ENCODE measurements at regions not wholly inside any gene's neighbourhood (a gene's known extent, or its start where the extent isn't known, plus 50 kb on each side); places are given as distances from the start of the nearest gene placed in this dataset.
A peak's percentile ranks its signal among the peaks of the same experiment; 100 is the strongest.

DNA sequence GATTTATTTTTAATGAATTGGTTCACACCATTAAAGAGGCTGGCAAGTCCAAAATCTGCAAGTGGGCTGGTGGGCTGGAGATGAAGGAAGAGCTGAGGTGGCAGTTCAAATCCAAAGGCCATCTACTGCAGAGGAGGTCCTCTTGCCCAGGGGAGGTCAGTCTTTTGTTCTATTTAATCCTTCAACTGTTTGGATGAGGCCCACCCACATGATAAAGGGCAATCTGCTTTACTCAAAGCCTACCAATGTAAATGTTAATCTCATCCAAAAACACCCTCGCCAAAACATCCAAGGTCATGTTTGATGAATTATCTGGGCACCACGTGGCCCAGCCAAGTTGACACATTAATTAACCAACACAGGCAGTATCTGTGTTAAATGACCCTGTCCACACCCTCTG lies 99.0 kb downstream of the RRAGC start:
- no peaks in the 10 kb centered on the region for H3K9me3 ChIP-seq (ENCODE audit: low read length)
- H4K20me1 ChIP-seq (ENCODE audit: insufficient read depth), result no peaks in the 10 kb centered on the region
- TF ChIP-seq, protein P1, sequence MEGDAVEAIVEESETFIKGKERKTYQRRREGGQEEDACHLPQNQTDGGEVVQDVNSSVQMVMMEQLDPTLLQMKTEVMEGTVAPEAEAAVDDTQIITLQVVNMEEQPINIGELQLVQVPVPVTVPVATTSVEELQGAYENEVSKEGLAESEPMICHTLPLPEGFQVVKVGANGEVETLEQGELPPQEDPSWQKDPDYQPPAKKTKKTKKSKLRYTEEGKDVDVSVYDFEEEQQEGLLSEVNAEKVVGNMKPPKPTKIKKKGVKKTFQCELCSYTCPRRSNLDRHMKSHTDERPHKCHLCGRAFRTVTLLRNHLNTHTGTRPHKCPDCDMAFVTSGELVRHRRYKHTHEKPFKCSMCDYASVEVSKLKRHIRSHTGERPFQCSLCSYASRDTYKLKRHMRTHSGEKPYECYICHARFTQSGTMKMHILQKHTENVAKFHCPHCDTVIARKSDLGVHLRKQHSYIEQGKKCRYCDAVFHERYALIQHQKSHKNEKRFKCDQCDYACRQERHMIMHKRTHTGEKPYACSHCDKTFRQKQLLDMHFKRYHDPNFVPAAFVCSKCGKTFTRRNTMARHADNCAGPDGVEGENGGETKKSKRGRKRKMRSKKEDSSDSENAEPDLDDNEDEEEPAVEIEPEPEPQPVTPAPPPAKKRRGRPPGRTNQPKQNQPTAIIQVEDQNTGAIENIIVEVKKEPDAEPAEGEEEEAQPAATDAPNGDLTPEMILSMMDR (IDR thresholded peaks at IDR 0.05; ENCODE audit: poor library complexity, severe bottlenecking), result no peak
- TF ChIP-seq RAD21 (conservative IDR thresholded peaks at IDR 0.05) (no peak), MXI1 (conservative IDR thresholded peaks at IDR 0.05; ENCODE audit: poor library complexity, severe bottlenecking) (no peak), TAF1 (IDR thresholded peaks at IDR 0.05; ENCODE audit: low read depth) (no peak), EP300 (conservative IDR thresholded peaks at IDR 0.05; ENCODE audit: poor library complexity, severe bottlenecking) (no peak), EZH2 (IDR thresholded peaks at IDR 0.05; ENCODE audit: borderline replicate concordance, insufficient read depth, low read length, poor library complexity, severe bottlenecking) (no peak), SMC3 (conservative IDR thresholded peaks at IDR 0.05; ENCODE audit: poor library complexity) (no peak), POLR2AphosphoS5 (IDR thresholded peaks at IDR 0.05) (no peak)
- TF ChIP-seq, protein P2, sequence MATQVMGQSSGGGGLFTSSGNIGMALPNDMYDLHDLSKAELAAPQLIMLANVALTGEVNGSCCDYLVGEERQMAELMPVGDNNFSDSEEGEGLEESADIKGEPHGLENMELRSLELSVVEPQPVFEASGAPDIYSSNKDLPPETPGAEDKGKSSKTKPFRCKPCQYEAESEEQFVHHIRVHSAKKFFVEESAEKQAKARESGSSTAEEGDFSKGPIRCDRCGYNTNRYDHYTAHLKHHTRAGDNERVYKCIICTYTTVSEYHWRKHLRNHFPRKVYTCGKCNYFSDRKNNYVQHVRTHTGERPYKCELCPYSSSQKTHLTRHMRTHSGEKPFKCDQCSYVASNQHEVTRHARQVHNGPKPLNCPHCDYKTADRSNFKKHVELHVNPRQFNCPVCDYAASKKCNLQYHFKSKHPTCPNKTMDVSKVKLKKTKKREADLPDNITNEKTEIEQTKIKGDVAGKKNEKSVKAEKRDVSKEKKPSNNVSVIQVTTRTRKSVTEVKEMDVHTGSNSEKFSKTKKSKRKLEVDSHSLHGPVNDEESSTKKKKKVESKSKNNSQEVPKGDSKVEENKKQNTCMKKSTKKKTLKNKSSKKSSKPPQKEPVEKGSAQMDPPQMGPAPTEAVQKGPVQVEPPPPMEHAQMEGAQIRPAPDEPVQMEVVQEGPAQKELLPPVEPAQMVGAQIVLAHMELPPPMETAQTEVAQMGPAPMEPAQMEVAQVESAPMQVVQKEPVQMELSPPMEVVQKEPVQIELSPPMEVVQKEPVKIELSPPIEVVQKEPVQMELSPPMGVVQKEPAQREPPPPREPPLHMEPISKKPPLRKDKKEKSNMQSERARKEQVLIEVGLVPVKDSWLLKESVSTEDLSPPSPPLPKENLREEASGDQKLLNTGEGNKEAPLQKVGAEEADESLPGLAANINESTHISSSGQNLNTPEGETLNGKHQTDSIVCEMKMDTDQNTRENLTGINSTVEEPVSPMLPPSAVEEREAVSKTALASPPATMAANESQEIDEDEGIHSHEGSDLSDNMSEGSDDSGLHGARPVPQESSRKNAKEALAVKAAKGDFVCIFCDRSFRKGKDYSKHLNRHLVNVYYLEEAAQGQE (IDR thresholded peaks at IDR 0.05; ENCODE audit: borderline replicate concordance), result no peak
- H3K27me3 ChIP-seq (ENCODE audit: insufficient read depth, low read depth, low read length), result no peaks in the 10 kb centered on the region
- H3K4me3 ChIP-seq (ENCODE audit: low read length), result no peak overlapping the region
- H3K4me2 ChIP-seq (ENCODE audit: low read length), result no peak overlapping the region
- no peak overlapping the region for H3K9ac ChIP-seq (ENCODE audit: low read length)
- no peaks in the 10 kb centered on the region for H3K36me3 ChIP-seq (ENCODE audit: insufficient read depth, low read length)
- no peaks in the 10 kb centered on the region for H3F3A ChIP-seq (ENCODE audit: insufficient read depth, low read length, poor library complexity, severe bottlenecking)
- H3K9me2 ChIP-seq (ENCODE audit: insufficient read depth, low read length), result no peaks in the 10 kb centered on the region
- no peak overlapping the region for H2AFZ ChIP-seq (ENCODE audit: low read depth, low read length)
- no peaks in the 10 kb centered on the region for H3K79me2 ChIP-seq (replicated peaks; ENCODE audit: insufficient read depth, low read length)
- H3K27ac ChIP-seq (ENCODE audit: low read length), result no peak overlapping the region

DNA sequence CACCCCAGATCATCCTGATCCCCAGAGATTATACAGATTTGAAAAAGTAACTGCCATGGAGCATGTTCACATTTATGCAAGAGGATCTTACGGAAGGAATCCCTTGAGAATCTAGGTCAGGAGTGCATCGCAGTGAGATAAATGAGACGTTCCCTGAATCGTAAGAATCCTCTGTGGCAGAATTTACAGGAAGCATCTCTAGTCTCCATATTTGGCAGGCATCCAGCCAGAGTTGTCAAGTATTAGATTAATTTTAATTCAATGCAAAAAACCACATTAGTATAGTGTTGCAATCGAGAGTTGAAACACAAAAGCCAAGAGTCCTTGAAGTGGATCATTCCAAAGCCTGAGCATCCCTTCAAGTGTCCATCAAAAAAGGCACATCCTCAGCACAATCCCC lies 100.8 kb downstream of the RRAGC start:
- Histone ChIP-seq H3K4me2 (ENCODE audit: low read length) (no peak overlapping the region), H2AFZ (ENCODE audit: low read depth, low read length) (no peak overlapping the region), H3K27me3 (ENCODE audit: insufficient read depth, low read depth, low read length) (no peaks in the 10 kb centered on the region), H3F3A (ENCODE audit: insufficient read depth, low read length, poor library complexity, severe bottlenecking) (no peaks in the 10 kb centered on the region), H3K79me2 (replicated peaks; ENCODE audit: insufficient read depth, low read length) (no peaks in the 10 kb centered on the region), H3K36me3 (ENCODE audit: insufficient read depth, low read length) (no peaks in the 10 kb centered on the region), H3K9me3 (ENCODE audit: low read length) (no peaks in the 10 kb centered on the region), H4K20me1 (ENCODE audit: insufficient read depth) (no peaks in the 10 kb centered on the region), H3K9ac (ENCODE audit: low read length) (peak overlapping the region; percentile 25), H3K27ac (ENCODE audit: low read length) (peak overlapping the region; percentile 56), H3K4me3 (ENCODE audit: low read length) (peak overlapping the region; percentile 2), H3K9me2 (ENCODE audit: insufficient read depth, low read length) (no peaks in the 10 kb centered on the region)
- TF ChIP-seq, protein P2 (IDR thresholded peaks at IDR 0.05; ENCODE audit: borderline replicate concordance), result no peak
- no peak for TF ChIP-seq MXI1 (conservative IDR thresholded peaks at IDR 0.05; ENCODE audit: poor library complexity, severe bottlenecking)
- TF ChIP-seq, protein P1 (IDR thresholded peaks at IDR 0.05; ENCODE audit: poor library complexity, severe bottlenecking), result no peak
- no peak for TF ChIP-seq EP300 (conservative IDR thresholded peaks at IDR 0.05; ENCODE audit: poor library complexity, severe bottlenecking)
- TF ChIP-seq EZH2 (IDR thresholded peaks at IDR 0.05; ENCODE audit: borderline replicate concordance, insufficient read depth, low read length, poor library complexity, severe bottlenecking), result no peak
- TF ChIP-seq TAF1 (IDR thresholded peaks at IDR 0.05; ENCODE audit: low read depth), result no peak
- no peak for TF ChIP-seq SMC3 (conservative IDR thresholded peaks at IDR 0.05; ENCODE audit: poor library complexity)
- no peak for TF ChIP-seq POLR2AphosphoS5 (IDR thresholded peaks at IDR 0.05)
- no peak for TF ChIP-seq RAD21 (conservative IDR thresholded peaks at IDR 0.05)

Data from neural cell (in vitro differentiated cells).